ENCODE measurements at regions not wholly inside any gene's neighbourhood (a gene's known extent, or its start where the extent isn't known, plus 50 kb on each side); places are given as distances from the start of the nearest gene placed in this dataset.

DNA sequence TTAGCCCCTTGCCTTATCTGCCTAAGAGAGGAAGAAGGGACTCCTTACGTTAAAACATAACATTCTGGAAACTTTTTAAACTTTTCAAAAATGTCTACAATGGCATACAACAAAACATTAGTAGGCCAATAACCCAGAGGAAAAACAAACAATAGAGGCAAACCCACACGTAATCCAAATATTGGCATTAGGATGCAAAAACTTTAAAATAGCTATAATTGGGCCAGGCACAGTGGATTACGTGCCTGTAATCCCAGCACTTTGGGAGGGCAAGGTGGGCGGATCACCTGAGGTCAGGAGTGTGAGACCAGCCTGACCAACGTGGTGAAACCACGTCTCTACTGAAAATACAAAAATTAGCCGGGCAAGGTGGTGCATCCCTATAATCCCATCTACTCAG, 134.9 kb downstream of the AQP9 start:
- no peak for DNase-seq

DNA sequence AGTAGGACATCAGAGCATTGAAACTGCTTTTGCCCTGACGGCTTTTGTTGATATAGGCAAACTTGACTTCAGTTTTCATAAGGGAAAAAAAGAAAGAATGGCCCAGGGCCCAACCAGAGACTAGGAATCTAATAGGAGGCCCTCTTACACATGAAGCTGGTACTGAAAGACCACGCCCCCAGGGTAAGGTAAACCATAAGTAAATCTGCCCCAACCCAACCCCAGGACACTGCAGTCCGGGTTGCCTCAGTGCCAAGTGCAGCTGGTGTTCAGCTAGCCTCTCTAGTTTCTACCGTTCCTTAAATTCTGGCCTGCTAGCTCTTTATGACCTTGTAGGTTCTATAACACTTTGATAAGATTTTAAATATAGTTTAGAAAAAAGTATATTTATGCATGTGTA, 136.7 kb downstream of the AQP9 start:
- no peak for DNase-seq

DNA sequence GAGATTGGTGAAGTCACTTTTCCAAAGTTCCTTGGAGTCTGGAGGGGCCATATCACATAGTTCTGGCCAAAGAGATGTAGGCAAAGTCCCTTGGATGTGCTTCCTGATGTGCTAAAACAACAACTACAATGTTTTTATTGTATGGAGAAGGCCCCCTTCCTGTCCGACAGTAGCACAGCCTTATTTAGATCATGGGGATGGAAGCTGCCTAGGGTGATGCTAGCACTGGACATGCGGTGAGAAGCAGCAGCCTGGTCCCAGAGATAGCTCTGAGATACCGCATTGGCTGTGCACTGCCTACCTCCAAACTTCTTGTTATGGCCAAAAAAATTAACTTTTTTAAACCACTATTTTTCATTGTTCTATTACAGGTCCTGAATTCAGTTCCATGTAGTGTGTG, 137.6 kb downstream of the AQP9 start:
- no peak for DNase-seq

DNA sequence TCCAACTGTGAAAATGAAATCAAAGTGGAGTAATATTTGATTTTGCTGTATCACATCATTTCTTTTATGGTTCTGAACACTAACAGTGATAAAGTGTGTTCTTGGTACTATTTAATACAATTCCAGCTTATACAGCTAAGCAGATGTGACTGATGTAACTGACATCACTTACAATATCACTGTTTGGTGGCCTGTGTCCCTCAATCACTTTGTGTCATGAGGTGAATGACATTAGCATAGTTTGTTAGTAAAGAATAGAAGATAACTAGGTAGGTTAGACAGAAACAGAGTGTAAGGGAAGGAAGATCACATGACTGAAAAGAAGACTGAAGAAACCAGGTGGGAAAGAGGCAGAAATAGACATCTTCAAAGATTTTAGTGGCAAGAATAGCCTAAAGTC, 138.7 kb downstream of the AQP9 start:
- no peak for DNase-seq

DNA sequence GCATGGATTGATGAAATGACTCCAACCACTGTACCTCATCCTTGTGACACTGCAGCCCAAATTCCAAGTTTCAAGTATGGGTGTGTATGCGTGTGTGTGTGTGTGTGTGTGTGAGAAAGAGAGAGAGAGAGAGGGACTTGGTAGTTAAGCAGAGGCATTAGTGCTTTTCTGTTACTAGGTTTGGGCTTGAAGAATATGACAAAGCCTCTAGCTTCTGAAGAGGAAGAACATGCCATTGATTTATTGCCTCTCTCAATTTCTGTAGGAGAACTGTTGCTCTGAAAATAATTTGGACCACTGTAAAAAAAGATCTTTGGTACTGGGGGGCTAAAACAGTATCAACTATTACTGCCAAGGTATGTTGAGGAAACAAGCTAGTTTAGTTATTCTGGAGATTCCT, 139.2 kb downstream of the AQP9 start:
- DNase-seq: no peak

DNA sequence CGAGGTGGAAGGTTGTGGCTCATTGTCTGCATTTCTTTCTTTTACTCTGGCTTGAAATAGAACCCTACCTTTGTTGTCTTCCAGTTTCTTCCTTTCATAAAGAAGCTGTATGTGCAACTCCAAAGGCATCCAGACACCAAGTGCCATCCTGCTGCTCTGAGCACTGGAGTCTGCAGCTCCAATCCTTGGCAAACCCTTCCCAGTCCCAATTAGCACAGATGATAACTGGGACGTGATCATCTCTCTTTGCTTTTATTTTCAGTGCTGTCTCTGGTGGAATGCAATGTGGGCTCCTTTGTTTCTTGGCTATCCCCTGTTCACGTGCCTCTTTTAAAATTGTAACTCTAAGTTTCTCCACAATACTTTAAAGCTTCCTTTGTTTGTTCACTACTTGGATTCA, 140.9 kb downstream of the AQP9 start:
- no peak for DNase-seq

DNA sequence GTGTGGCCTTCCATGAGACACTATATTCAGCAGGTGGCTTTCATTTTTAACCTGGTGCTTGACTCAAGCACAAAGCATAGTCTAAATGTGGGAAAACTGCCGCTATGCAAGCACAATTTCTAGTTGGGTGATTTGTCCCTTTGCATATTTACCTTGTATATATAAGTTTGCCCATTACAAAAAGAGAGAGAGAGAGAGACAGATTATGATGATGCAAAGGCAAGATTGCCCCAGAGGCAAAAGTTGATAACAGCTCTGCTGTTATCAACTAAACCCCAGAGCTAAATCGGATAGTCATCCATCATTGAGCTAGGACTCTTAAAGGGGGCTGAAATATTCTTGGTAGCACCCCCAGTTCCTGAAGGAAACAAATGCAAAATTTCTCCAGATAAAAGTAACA, 141.5 kb downstream of the AQP9 start:
- no peak for DNase-seq

DNA sequence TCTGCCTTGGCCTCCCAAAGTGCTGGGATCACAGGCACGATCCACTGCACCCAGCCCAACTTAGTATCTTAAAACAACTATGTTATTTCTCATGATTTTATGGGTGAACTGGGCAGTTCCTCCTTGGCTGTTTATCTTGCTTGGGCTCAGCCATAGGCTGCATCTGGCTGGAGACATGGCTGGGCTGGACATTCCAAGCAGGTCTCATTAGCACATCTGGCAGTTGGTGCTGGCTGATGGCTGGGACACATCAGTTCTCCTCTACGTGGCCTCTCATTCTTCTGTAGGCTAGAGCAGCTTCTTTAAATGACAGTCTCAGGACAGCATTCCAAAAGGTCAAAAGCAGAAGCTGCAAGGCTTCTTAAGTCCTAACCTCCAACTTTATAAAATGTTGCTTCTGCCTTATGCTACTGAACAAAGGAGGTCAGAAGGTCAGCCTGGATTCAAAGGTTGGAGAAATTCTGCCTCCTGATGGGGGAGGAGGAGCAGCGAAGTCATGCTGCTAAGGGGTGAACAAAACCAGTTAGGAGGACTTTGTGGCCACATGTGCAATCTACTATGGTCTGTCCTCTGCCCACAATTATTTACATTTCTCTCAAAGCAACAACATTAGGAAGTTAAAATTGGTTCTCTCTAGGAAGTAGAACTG, 144.0 kb downstream of the AQP9 start:
- no peak for DNase-seq

DNA sequence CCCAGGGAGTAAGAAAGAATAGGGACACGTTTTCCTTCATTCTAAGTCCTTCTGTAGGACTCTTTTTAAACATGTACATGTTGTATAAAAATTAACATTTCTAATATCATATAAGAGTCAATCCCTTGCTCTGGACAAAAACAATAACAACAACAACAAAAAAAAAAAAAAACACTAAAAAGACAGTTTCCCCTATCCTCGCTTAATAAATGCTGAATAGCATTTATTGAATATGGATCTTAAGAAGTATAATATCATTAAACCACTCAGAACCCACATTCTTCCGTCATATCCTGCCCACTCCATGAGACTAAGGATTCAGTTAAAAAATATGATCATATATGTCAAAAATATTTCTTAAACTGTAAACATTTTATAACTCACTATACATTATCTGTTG, 145.1 kb downstream of the AQP9 start:
- DNase-seq: no peak

DNA sequence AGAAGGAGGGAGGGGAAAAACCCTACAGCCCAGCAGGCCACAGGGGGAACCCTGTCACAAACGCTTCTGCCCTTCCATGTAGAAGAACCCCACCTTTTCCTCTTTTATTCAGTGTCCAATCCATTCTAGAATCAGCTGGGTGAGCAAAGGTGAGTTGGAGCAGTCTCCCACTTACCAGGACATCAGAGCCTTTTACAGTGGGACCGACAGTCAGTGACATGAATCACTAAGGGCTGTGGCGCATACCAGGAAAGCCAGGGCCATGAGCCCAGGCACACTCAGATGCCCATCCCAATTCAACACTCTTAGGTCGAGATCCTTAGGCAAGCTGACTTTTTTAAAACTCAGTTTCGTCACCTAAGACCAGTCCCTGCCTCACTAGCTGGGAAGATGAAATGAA, 146.1 kb downstream of the AQP9 start:
- no peak for DNase-seq

DNA sequence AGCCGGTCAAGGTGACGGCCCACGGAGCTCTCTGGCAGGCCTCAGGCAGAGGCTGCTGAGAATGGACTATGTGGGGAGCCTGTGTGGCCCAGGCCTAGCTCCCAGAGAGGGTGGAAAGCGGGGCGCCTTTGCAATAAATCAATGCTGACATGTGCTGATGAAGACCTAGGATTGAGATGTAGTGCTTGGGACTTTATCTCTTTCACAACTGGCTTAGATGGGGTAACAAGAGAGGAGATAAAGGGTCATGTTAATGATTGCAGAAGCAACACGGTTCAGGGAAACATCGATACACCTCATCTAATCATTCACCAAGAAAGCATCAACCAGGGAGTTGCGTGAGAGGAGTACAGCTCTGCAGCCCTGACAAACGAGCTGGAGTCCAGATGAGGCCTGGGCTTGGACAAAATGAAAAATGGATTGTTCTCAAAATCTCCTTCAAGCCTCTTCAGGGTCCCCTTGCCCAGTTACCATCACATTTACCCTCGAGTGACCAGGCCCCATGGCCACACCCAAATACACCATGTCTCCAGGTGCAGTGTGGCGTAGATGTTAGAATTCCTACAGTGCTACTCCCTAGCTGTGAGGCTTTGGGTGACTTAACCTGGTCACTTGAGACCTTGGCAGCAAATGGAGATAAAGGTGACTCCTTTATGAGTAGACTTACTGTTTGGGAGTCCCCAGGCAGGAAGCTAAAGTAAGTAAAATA, 146.4 kb upstream of the LIPC start:
- no peak for DNase-seq

DNA sequence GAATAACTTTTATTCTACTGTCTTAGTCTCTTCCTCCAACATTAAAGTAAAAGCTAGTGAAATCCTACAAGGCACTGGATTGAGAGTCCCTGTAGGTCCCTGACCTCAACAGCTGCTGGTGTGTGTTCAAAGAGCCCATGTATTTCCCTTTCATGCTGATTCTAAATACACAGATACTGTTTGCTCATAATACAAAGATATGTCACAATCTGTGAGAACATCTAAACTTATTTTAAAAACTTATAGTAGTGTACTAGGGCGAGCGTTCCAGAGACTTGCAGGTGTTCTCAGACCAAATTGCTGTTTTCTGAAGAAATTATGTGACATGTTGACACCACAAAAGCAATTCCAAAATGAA, 145.9 kb upstream of the LIPC start:
- DNase-seq: no peak

DNA sequence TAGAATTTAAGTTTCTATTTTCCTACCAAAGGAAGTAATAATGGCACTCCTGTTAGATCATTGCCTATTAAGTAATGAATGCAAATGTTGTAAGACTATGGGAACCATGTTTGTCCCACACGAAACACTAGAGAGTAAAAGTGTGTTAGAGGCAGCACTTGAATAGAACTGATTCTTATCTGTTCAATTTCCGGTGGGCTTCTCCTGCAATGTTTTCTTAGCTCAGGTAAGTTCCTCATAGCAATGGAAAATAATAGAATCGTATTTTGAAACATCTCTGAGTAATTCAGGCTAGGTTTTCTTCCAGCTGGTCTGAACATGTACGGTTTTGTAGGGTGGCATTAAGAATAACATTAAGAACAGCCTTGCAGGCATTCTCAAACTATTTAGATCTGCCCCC, 145.3 kb upstream of the LIPC start:
- no peak for DNase-seq

DNA sequence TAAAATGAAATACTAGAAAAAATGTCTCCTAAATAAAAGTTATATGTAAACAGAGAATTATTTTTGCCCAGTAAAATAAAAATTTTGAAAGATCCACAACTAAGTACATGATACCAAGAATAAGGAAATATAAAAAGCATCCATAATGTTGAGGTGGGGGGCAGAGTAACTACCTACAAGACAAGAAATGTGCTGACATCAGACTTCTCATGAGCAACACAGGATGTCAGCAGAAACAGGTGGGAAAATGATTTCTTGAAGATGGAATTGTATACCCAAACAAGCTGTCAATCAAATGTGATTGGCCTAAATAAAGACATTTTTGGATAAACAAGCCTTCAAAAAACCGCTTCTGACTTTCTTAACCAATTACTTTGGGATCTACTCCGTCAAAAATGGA, 143.9 kb upstream of the LIPC start:
- DNase-seq: no peak

DNA sequence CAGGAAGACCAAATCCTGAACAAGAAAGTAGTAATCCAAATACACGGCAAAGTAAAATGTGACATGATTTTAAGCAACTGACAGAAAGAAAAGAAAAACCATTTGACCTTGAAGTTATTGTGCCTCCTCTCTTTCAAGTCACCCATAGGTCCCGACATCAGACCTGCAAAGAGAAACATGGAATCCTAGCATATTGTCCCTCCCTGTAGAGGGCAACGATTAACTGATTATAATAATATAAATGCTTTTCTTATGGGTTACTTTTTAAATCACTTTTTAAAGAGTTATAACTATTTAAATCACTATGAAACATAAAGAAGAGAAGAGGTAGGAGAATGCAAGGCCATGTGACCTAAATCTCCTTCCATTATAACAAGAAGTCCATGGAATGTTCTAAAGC, 143.2 kb upstream of the LIPC start:
- no peak for DNase-seq

DNA sequence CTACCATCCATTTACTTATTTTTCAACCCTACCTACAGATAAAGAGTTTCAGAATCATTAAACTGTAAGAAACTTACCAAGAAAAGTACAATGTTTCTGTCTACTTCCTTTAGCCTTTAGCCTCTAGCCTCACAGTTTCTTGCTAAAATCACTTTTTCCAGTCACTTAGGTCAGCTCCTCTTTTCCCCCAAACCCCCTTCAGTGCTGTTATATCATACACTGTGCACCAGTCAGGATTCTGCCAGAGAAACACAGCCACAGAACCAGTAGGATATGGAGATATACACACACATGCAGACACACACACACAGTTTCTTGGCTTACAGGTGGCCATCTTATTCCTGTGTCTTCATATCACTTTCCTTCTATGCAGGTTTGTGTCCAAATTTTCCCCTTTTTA, 139.9 kb upstream of the LIPC start:
- no peak for DNase-seq

DNA sequence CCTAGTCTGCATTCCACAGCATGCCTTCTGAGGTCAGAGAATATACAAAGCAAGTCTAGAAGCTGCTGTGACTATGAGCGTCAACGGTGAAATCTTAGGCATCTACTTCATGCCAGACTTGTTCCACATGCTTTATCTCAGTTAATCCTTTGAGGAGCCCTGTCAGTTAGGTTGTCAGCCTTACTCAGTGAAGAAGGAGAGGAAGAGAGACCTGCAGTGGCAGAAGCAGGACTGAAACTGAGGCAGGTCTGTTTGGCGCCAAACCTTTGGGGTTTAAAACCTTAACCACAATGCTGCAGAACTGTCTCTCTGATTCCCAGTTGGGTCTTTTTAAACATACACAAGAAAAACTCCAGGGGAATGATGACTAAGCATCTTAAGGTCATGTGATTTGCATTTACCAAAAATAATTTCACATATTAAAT, 139.0 kb upstream of the LIPC start:
- no peak for DNase-seq

DNA sequence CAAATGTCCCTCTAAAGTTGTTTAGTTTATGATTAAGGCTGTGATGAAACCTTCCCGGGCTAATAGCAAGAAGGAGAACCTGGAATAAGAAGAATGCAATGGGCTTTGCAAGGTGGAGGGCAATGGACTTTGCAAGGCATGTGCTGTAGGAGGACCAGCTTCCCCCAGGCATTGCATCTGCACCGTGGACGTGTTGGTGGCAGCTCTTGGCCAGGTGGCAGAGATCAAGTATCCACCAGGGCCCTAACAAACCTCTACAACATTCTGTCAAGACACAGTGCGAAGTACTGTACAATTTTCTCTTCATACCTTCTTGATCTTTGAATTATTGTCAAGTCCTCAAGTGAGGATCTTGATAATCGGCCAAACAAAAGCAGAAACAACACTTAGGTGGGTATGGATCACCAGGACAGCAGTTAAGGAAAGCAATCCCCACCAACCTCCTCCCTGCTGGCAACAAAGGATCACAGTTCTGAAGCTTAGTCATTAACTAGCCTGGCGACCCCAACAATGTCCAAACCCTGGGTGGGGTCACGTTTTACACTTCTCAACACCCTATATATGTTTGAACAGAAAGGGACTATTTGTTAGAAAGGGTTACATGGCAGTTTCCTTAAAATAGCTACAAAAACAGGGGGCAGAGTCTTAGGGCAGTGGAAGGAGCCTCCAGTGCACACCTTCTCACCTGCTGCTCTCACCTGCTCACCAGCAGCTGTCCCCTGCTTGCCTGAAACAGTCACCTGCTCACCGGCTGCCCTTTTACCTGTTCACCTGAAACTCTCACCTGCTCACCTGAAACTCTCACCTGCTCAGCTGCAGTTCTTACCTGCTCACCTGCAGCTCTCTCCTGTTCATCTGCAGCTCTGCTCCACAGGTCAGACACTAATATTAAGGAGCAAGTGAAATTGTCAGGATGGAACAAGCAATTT, 137.9 kb upstream of the LIPC start:
- no peak for DNase-seq

DNA sequence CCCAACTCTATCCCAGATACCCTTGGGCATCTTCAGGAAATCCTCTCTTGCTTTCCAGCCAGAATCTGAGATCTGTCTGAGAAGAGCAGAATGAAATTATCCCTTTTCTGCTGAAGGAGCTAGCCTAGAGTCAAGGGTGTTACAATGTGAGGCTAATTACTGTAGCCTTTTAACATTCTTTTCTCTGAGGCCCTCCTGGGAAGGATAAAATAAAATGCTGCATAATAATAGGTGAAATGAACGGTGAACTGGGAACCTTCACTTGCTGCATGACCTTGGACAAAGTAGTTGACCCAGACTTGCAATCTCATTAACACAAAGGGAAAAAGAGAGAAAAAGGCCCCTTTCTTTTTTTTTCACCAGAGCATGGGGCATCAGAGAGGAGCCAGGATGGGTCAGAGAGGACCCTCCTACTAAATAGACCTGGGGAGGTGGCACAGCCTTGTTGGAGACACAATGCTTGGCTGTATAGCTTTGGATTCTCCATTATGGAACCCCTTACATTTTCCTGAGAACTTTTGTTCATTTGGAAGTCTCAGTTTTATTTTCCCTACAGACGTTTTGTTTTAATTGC, 137.0 kb upstream of the LIPC start:
- no peak for DNase-seq

DNA sequence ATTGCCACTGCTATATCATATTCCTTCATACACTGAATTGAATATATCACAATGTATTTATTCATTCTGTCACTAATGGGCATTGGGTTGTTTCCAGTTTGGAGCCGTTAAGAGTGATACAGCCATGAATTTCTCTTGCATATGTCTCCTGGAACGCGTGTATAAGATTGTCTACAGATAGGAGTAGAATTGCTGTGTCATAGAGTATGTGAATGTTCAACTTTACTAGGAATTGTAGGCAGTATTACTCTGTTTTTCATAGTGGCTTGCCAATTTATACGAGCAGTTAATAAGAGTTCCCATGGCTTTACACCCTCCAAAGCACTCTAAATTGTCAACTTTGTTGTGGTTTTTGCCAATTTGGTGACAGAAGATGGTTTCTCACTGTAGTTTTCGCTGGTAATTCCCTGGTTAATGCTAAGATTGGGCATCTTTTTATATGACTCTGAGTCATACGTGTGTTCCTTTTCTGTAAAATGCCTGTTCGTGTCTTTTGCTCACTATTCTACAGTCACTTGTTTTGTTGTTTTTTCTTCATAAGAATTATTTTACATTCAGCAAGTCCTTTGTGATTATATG, 136.1 kb upstream of the LIPC start:
- no peak for DNase-seq

DNA sequence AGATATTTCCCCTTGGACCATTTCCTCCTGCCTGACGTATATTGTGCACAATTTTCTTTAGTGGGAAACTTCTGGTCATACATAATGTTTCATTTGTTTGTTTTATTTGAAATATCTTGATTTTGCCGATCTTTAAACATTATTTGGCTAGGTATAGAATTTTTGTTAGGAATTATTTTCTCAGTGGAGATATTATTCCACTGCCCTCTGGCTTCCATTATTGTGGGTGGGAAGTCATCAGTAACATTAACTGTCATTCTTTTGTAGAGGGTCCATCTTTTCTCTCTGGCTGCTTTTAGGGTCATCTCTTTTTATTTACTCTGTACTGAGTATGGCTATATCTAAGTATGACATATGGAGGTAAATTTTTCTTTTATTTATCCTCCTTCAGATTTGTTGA, 135.5 kb upstream of the LIPC start:
- no peak for DNase-seq

DNA sequence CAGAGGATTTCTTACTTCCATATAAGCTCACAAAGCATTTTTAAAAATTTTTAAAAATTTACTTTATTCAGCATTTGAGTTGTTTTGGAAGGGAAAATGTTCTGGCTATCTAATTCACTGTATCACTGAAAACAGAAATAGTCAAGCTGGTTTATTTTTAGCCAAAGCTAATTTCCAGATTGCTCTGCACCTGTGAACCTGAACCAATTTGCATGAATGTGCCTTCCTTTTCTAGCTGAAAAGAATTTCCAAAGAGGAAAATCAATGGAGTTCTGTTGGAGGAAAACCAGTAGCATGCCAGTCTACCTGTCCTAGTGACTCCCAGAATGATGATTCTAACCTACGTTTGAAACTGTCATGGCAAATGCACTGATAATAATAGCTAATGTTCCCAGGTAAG, 134.2 kb upstream of the LIPC start:
- no peak for DNase-seq

All from activated effector memory CD4-positive, alpha-beta T cell treated with anti-CD3 and anti-CD28 coated beads, Interleukin-2, amount 50 U/mL, for 16 hours (primary cell).